CD14-positive monocyte (primary cell): ENCODE measurements at regions not wholly inside any gene's neighbourhood (a gene's known extent, or its start where the extent isn't known, plus 50 kb on each side); places are given as distances from the start of the nearest gene placed in this dataset.

Experiments used
- DNase-seq, 3 donors: peaks; one replicate each; pipeline ENCODE4 v3.0.0-alpha.2; 2011 to 2022
- H2AFZ ChIP-seq: 2 replicates; pipeline ENCODE4 v1.6.0; 2012; ENCODE audit warnings: mild to moderate bottlenecking, low read depth, low read length, inconsistent platforms; ENCODE audit not compliant: insufficient read depth, poor library complexity, severe bottlenecking
- H3K27ac ChIP-seq, 2 donors: 1 replicate in 1 of 2; 2 replicates in 1 of 2; pipeline ENCODE4 v1.5.1; 2012 to 2013; ENCODE audit warnings: low read length in 2 of 2, control low read depth in 1 of 2, inconsistent platforms in 1 of 2, low read depth in 1 of 2, mild to moderate bottlenecking in 1 of 2
- H3K27me3 ChIP-seq, 2 donors: one replicate each; pipeline versions ENCODE4 v1.6.0 to v1.6.1; 2011 to 2013; ENCODE audit warnings: low read length in 2 of 2; ENCODE audit not compliant: control insufficient read depth in 2 of 2, insufficient read depth in 2 of 2
- H3K36me3 ChIP-seq, 2 donors: replicated peaks in 1 of 2; 1 replicate in 1 of 2; 2 replicates in 1 of 2; pipeline versions ENCODE4 v1.5.1 to v1.6.1; 2012 to 2013; ENCODE audit warnings: low read length in 2 of 2, control low read depth in 1 of 2, inconsistent platforms in 1 of 2, mild to moderate bottlenecking in 1 of 2; ENCODE audit not compliant: insufficient read depth in 2 of 2, control insufficient read depth in 1 of 2
- H3K4me1 ChIP-seq, 2 donors: 1 replicate in 1 of 2; 2 replicates in 1 of 2; pipeline versions ENCODE4 v1.5.1 to v1.6.1; 2012 to 2013; ENCODE audit warnings: low read length in 2 of 2, control low read depth in 1 of 2, inconsistent platforms in 1 of 2, mild to moderate bottlenecking in 1 of 2, moderate library complexity in 1 of 2; ENCODE audit not compliant: insufficient read depth in 2 of 2, control insufficient read depth in 1 of 2
- H3K4me2 ChIP-seq: replicated peaks from 2 replicates; pipeline ENCODE3; 2012; ENCODE audit warnings: low read length, moderate library complexity, mild to moderate bottlenecking; ENCODE audit not compliant: poor library complexity, severe bottlenecking; ENCODE audit errors: extremely low read depth
- H3K4me3 ChIP-seq, 3 experiments: fragments of 200-600 bp in 1 of 3; sonication (generic) in 1 of 3; replicated peaks in 1 of 3; 1 replicate in 2 of 3; 2 replicates in 1 of 3; pipeline ENCODE4 v1.5.1; 2011 to 2013; ENCODE audit warnings: low read length in 3 of 3, mild to moderate bottlenecking in 3 of 3, control low read depth in 2 of 3, low read depth in 2 of 3, inconsistent platforms in 1 of 3, moderate library complexity in 1 of 3
- H3K79me2 ChIP-seq: 2 replicates; pipeline ENCODE4 v1.6.0; 2012; ENCODE audit warnings: mild to moderate bottlenecking, control low read depth, inconsistent platforms, low read length, moderate library complexity; ENCODE audit not compliant: insufficient read depth
- H3K9ac ChIP-seq: 2 replicates; pipeline ENCODE4 v1.6.0; 2017; ENCODE audit warnings: low read length, mild to moderate bottlenecking; ENCODE audit not compliant: insufficient read depth, poor library complexity, severe bottlenecking
- H3K9me3 ChIP-seq, 2 donors: replicated peaks in 1 of 2; 1 replicate in 1 of 2; 2 replicates in 1 of 2; pipeline versions ENCODE4 v1.5.1 to v1.6.1; 2012 to 2013; ENCODE audit warnings: low read length in 2 of 2, control low read depth in 1 of 2; ENCODE audit not compliant: control insufficient read depth in 1 of 2, insufficient read depth in 1 of 2
- H4K20me1 ChIP-seq: 2 replicates; pipeline ENCODE4 v1.6.0; 2012; ENCODE audit warnings: mild to moderate bottlenecking, low read length, control low read depth, moderate library complexity; ENCODE audit not compliant: insufficient read depth
- H3K27ac Mint-ChIP-seq, 7 donors: one replicate each; pipeline ENCODE4 v1.8.0; 2020; ENCODE audit warnings: mild to moderate bottlenecking in 7 of 7, mixed read lengths in 7 of 7, moderate library complexity in 6 of 7, inconsistent platforms in 2 of 7
- H3K27me3 Mint-ChIP-seq, 3 donors: one replicate each; pipeline ENCODE4 v1.8.0; 2021 to 2022; ENCODE audit warnings: low read depth in 3 of 3, mild to moderate bottlenecking in 3 of 3, mixed read lengths in 3 of 3, moderate library complexity in 3 of 3, inconsistent platforms in 1 of 3
- H3K36me3 Mint-ChIP-seq, 2 donors: one replicate each; pipeline ENCODE4 v1.8.0; 2020; ENCODE audit warnings: mixed read lengths in 2 of 2, inconsistent platforms in 1 of 2, mild to moderate bottlenecking in 1 of 2
- H3K4me1 Mint-ChIP-seq: one replicate; pipeline ENCODE4 v1.8.0; 2020; ENCODE audit warnings: mild to moderate bottlenecking, mixed read lengths
- H3K4me3 Mint-ChIP-seq, 2 donors: one replicate each; pipeline ENCODE4 v1.8.0; 2020; ENCODE audit warnings: mild to moderate bottlenecking in 2 of 2, mixed read lengths in 2 of 2, moderate library complexity in 1 of 2
- H3K9me3 Mint-ChIP-seq, 7 donors: one replicate each; pipeline ENCODE4 v1.8.0; 2020 to 2022; ENCODE audit warnings: mixed read lengths in 7 of 7, mild to moderate bottlenecking in 6 of 7, moderate library complexity in 6 of 7, inconsistent platforms in 2 of 7
- WGBS: methylation state at CpG from one replicate; pipeline ENCODE4 v1.1.5; 2013; ENCODE audit warnings: missing lambda C conversion rate; ENCODE audit not compliant: insufficient coverage; 5-methylcytosine and 5-hydroxymethylcytosine counted together
- intact Hi-C, 2 donors: fragments of 100-400 bp; cut with micrococcal nuclease; formaldehyde crosslinking; loops; one replicate each; pipeline versions ENCODE4 v1.15.0 to v1.15.1; 2023
- TF ChIP-seq, protein P1 (sequence below): fragments of 200-600 bp; IDR thresholded peaks from one replicate; pipeline ENCODE4 v1.8.0; 2022; ENCODE audit warnings: antibody characterized with exemption, mild to moderate bottlenecking

DNA sequence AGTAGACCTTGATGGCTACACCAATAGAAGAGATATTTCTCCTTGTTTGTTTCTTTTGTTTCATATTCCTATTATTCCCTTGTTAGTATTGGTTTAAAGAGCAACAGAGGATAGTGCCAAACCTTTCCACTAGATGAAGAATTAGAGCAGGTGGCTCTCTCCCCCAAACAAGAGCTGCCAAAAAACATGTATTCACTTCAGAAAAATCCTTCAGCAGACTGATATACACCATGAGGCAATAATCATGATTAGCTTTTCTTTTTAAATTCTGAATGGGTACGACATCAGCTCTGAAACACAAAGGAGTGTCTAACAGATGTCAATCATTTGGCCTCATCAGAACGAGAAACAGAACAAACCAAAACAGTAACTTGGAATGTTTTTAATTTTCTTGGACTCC is 67.3 kb upstream of the MAP10 start:
- WGBS: 89% methylated on average over 1 of the region's 2 CpGs
- Histone ChIP-seq H3K4me2 (no peak overlapping the region), H3K27me3 (no peaks in the 10 kb centered on the region), H3K4me3 (no peak overlapping the region), H3K4me1 (no peaks in the 10 kb centered on the region), H3K9ac (no peak overlapping the region), H3K79me2 (no peaks in the 10 kb centered on the region), H3K27ac (no peak overlapping the region), H3K9me3 (peaks cover 3 to 6% of the 10 kb centered on the region in 2 donors), H4K20me1 (no peaks in the 10 kb centered on the region), H3K36me3 (no peaks in the 10 kb centered on the region), H2AFZ (no peak overlapping the region)
- intact Hi-C loops: no loop called here
- TF ChIP-seq, protein P1, sequence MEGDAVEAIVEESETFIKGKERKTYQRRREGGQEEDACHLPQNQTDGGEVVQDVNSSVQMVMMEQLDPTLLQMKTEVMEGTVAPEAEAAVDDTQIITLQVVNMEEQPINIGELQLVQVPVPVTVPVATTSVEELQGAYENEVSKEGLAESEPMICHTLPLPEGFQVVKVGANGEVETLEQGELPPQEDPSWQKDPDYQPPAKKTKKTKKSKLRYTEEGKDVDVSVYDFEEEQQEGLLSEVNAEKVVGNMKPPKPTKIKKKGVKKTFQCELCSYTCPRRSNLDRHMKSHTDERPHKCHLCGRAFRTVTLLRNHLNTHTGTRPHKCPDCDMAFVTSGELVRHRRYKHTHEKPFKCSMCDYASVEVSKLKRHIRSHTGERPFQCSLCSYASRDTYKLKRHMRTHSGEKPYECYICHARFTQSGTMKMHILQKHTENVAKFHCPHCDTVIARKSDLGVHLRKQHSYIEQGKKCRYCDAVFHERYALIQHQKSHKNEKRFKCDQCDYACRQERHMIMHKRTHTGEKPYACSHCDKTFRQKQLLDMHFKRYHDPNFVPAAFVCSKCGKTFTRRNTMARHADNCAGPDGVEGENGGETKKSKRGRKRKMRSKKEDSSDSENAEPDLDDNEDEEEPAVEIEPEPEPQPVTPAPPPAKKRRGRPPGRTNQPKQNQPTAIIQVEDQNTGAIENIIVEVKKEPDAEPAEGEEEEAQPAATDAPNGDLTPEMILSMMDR: no peak
- peaks cover 0 to 3% (median 2%) of the 10 kb centered on the region in 3 donors for H3K27me3 Mint-ChIP-seq
- H3K27ac Mint-ChIP-seq: no peak overlapping the region
- DNase-seq: no peak
- H3K4me1 Mint-ChIP-seq: no peaks in the 10 kb centered on the region
- H3K9me3 Mint-ChIP-seq: peaks cover 7 to 16% (median 11%) of the 10 kb centered on the region in 7 donors
- H3K4me3 Mint-ChIP-seq: no peak overlapping the region
- no peaks in the 10 kb centered on the region for H3K36me3 Mint-ChIP-seq

GRCh38 chr1:232743999-232744398 is 61.2 kb upstream of the MAP10 start:
- Histone ChIP-seq H3K4me1 (no peaks in the 10 kb centered on the region), H3K79me2 (no peaks in the 10 kb centered on the region), H2AFZ (no peak overlapping the region), H3K9ac (no peak overlapping the region), H4K20me1 (no peaks in the 10 kb centered on the region), H3K4me3 (no peak overlapping the region), H3K4me2 (no peak overlapping the region), H3K27me3 (no peaks in the 10 kb centered on the region), H3K9me3 (peaks cover 35 to 45% of the 10 kb centered on the region in 2 donors), H3K36me3 (no peaks in the 10 kb centered on the region), H3K27ac (no peak overlapping the region)
- intact Hi-C loops: no loop called here
- WGBS: no CpG with 5 or more reads among the region's 1 CpG
- Mint-ChIP-seq H3K4me3 (no peak overlapping the region), H3K27ac (no peak overlapping the region), H3K4me1 (no peaks in the 10 kb centered on the region), H3K27me3 (peaks cover 0 to 2% (median 0%) of the 10 kb centered on the region in 3 donors), H3K36me3 (peaks cover 3 to 4% of the 10 kb centered on the region in 2 donors), H3K9me3 (peaks cover 18 to 44% (median 31%) of the 10 kb centered on the region in 7 donors)
- TF ChIP-seq, protein P1: no peak
- no peak for DNase-seq
